Activated CD8-positive, alpha-beta T cell treated with anti-CD3 and anti-CD28 coated beads for 36 hours (primary cell): ENCODE measurements at regions not wholly inside any gene's neighbourhood (a gene's known extent, or its start where the extent isn't known, plus 50 kb on each side); places are given as distances from the start of the nearest gene placed in this dataset.

Experiments used
- ATAC-seq: fragments of 200-7000 bp; cut with Tn5 transposase; one replicate; pipeline ENCODE4 v1.10.0; 2021; ENCODE audit warnings: mild to moderate bottlenecking, moderate library complexity
- CTCF ChIA-PET: fragments of 350-600 bp; sonication (Branson Sonifier 250); formaldehyde crosslinking; loops from one replicate; lab custom pipeline; 2021; ENCODE audit warnings: antibody characterized with exemption; lab: Charles Lee
- POLR2A ChIA-PET: fragments of 350-600 bp; sonication (Branson Sonifier 250); formaldehyde crosslinking; loops from one replicate; lab custom pipeline; 2021; ENCODE audit warnings: antibody characterized with exemption; lab: Charles Lee
- DNase-seq: peaks from one replicate; pipeline ENCODE4 v3.0.0-alpha.2; 2020
- H3K27ac Mint-ChIP-seq: one replicate; pipeline ENCODE4 v1.8.0; 2021; ENCODE audit warnings: mild to moderate bottlenecking, mixed read lengths
- H3K27me3 Mint-ChIP-seq: one replicate; pipeline ENCODE4 v1.8.0; 2021; ENCODE audit warnings: mixed read lengths
- H3K36me3 Mint-ChIP-seq: one replicate; pipeline ENCODE4 v1.8.0; 2021; ENCODE audit warnings: low read depth, mixed read lengths
- H3K4me1 Mint-ChIP-seq: one replicate; pipeline ENCODE4 v1.8.0; 2021; ENCODE audit warnings: low read depth, mixed read lengths
- H3K4me3 Mint-ChIP-seq: one replicate; pipeline ENCODE4 v1.8.0; 2021; ENCODE audit warnings: mild to moderate bottlenecking, moderate library complexity, mixed read lengths
- H3K9me3 Mint-ChIP-seq: one replicate; pipeline ENCODE4 v1.8.0; 2021; ENCODE audit warnings: mixed read lengths
- CTCF ChIP-seq: fragments of 200-600 bp; IDR thresholded peaks from one replicate; pipeline ENCODE4 v1.8.0; 2022; ENCODE audit warnings: antibody characterized with exemption, mild to moderate bottlenecking
- intact Hi-C: fragments of 100-400 bp; cut with micrococcal nuclease; formaldehyde crosslinking; loops from one replicate; pipeline ENCODE4 v1.10.0; 2022

- intact Hi-C loops = no loop called here
- CTCF ChIA-PET = no interaction called here
- Mint-ChIP-seq H3K4me3 (no peak overlapping the region), H3K27ac (no peak overlapping the region), H3K4me1 (no peaks in the 10 kb centered on the region), H3K9me3 (no peaks in the 10 kb centered on the region), H3K36me3 (no peaks in the 10 kb centered on the region), H3K27me3 (no peaks in the 10 kb centered on the region)
- no peak for TF ChIP-seq CTCF
- ATAC-seq (no peak), DNase-seq (no peak)
- POLR2A ChIA-PET = no interaction called here
Observed at GRCh38 chr1:56212143-56212542, 367.2 kb downstream of the PLPP3 start.

DNA sequence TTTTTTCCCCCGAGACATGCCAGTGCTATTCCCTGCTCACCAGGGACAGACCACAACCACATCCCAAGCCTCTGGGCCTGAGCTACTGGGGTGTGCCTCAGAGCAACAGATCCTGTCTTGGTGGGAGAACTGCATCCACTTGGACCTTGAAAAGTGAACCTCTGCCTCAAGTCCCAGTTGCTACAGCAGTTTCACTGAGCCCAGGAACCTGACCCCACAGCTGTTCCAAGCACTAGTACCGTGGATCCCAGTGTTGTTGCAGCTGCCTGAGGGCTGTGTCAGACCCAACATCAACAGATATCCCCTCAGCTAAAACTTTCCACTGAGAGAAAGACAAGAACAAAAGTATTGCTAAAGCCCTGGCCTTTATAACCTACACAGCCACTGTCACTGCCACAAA is 373.0 kb downstream of the PLPP3 start:
- Mint-ChIP-seq H3K27me3 (no peaks in the 10 kb centered on the region), H3K9me3 (peaks cover 2% of the 10 kb centered on the region), H3K4me3 (no peak overlapping the region), H3K27ac (no peak overlapping the region), H3K4me1 (no peaks in the 10 kb centered on the region), H3K36me3 (no peaks in the 10 kb centered on the region)
- no peak for DNase-seq
- intact Hi-C loops = no loop called here
- CTCF ChIA-PET = no interaction called here
- TF ChIP-seq CTCF = no peak
- POLR2A ChIA-PET = no interaction called here
- ATAC-seq = no peak

DNA sequence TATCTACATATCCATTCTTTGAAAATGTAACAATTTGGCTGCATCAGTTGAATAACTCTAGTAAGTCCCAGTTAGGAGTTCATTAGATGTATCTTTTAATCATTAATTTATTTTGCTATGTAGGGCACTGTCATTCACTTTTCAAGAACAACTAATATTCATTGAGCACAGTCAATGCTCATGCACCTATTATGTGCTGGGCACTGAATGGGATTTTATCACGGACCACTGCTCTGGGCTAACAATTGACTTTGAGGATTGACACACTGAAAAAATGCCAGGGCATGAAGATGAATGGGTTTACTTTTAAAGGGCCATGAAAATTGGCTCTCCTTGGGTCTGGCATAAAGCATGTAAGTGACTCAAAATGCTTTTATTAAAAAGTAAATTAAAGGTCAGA is 375.2 kb downstream of the PLPP3 start:
- ChIA-PET CTCF (no interaction called here), POLR2A (no interaction called here)
- no peak overlapping the region for H3K27ac Mint-ChIP-seq
- ATAC-seq (no peak), DNase-seq (no peak)
- no peaks in the 10 kb centered on the region for H3K36me3 Mint-ChIP-seq
- H3K4me1 Mint-ChIP-seq = no peaks in the 10 kb centered on the region
- intact Hi-C loops = no loop called here
- H3K9me3 Mint-ChIP-seq = peaks cover 2% of the 10 kb centered on the region
- H3K27me3 Mint-ChIP-seq = no peaks in the 10 kb centered on the region
- H3K4me3 Mint-ChIP-seq = no peak overlapping the region
- no peak for TF ChIP-seq CTCF

GRCh38 chr1:56202796-56203492 is 376.4 kb downstream of the PLPP3 start:
- Mint-ChIP-seq H3K9me3 (peaks cover 2% of the 10 kb centered on the region), H3K4me1 (no peaks in the 10 kb centered on the region), H3K36me3 (no peaks in the 10 kb centered on the region), H3K27me3 (no peaks in the 10 kb centered on the region), H3K27ac (no peak overlapping the region), H3K4me3 (no peak overlapping the region)
- DNase-seq = no peak
- intact Hi-C loops = no loop called here
- no peak for TF ChIP-seq CTCF
- no peak for ATAC-seq
- CTCF ChIA-PET = no interaction called here
- POLR2A ChIA-PET = no interaction called here

DNA sequence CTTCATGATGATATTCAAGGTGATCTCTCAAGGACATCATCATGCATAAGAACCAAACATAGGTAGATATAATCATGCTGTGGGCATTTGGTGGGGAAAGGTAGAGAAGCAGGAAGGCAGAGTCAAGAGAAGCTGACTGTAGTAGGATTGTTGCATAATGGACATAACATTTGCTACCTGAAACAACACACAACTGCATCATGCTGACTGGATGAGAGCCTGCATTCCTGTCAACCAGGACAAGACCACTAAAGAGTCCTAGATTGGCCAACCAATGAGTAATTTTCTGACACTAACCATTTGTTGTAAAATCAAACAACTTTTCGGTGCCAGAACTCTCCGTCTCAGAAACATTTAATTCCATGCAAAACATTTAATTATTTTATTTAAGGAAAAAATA is 377.2 kb downstream of the PLPP3 start:
- Mint-ChIP-seq H3K9me3 (peaks cover 2% of the 10 kb centered on the region), H3K4me1 (no peaks in the 10 kb centered on the region), H3K27ac (no peak overlapping the region), H3K36me3 (no peaks in the 10 kb centered on the region), H3K27me3 (no peaks in the 10 kb centered on the region), H3K4me3 (no peak overlapping the region)
- CTCF ChIA-PET = no interaction called here
- no peak for DNase-seq
- ATAC-seq = no peak
- TF ChIP-seq CTCF = no peak
- POLR2A ChIA-PET = no interaction called here
- intact Hi-C loops = no loop called here
